Lower leg skin (tissue), 4 donors: ENCODE measurements at regions not wholly inside any gene's neighbourhood (a gene's known extent, or its start where the extent isn't known, plus 50 kb on each side); places are given as distances from the start of the nearest gene placed in this dataset.

Experiments used
- DNase-seq, 2 donors: peaks; one replicate each; pipeline ENCODE4 v3.0.0-alpha.2; 2019; ENCODE audit warnings: low spot score in 2 of 2
- H3K4me3 ChIP-seq: fragments of 200-600 bp; sonication (generic); 2 replicates; pipeline ENCODE4 v1.5.1; 2017; ENCODE audit warnings: mild to moderate bottlenecking, low read depth; ENCODE audit not compliant: poor library complexity, severe bottlenecking
- POLR2A ChIP-seq, 2 donors: fragments of 450-650 bp; IDR thresholded peaks; one replicate each; pipeline ENCODE4 v1.6.1; 2016 to 2017; ENCODE audit warnings: antibody characterized with exemption in 2 of 2, mild to moderate bottlenecking in 1 of 2, moderate library complexity in 1 of 2
- WGBS, 2 donors: methylation state at CpG; one replicate each; pipeline ENCODE4 v1.1.5; 2018; 5-methylcytosine and 5-hydroxymethylcytosine counted together
- intact Hi-C: fragments of 100-400 bp; cut with DNase I; formaldehyde crosslinking; loops from one replicate; pipeline ENCODE4 v1.15.0; 2023; ENCODE audit warnings: low total_unique reads
- TF ChIP-seq, protein P1 (sequence below), 3 donors: fragments of 450-650 bp; IDR thresholded peaks; one replicate each; pipeline ENCODE4 v1.5.1; 2016; ENCODE audit warnings: antibody characterized with exemption in 3 of 3, mild to moderate bottlenecking in 3 of 3, moderate library complexity in 2 of 3

DNA sequence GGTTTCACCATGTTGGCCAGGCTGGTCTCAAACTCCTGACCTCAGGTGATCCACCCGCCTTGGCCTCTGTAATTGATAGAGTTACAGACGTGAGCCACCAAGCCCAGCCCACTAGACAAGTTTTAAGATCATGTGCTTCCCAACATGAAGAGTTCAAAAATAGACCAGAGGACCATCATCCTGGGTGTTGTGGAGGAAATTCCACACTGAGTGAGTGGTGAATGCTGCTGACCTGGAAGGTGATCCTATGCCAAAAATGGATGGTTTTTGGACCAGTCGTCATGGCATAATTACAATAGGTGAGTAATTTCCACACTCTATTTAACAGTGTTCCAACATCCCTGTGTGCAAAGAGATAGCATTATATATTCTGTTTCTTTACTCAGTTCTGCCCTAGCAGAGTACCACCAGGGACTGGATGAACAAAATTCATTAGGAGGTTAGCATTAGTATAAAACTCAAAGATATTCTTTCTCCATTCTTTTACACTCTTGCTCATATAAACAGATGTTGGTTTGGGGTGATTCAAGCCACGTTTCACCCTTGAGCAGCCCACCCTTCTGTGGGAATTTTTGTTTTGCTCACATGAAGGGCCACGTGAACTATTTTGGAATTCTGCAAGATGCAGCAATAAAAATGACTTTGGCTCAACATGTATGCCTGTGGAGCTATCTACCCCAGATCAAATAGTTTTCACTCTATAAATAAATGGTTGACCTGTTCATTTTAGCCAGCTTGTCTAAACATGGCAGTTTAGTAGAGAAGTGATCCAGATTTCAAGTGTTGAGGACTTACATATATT is 206.2 kb upstream of the TCF21 start:
- no peak overlapping the region for H3K4me3 ChIP-seq
- intact Hi-C loops, result no loop called here
- TF ChIP-seq POLR2A (IDR thresholded peaks at IDR 0.05), result no peak
- TF ChIP-seq, protein P1, sequence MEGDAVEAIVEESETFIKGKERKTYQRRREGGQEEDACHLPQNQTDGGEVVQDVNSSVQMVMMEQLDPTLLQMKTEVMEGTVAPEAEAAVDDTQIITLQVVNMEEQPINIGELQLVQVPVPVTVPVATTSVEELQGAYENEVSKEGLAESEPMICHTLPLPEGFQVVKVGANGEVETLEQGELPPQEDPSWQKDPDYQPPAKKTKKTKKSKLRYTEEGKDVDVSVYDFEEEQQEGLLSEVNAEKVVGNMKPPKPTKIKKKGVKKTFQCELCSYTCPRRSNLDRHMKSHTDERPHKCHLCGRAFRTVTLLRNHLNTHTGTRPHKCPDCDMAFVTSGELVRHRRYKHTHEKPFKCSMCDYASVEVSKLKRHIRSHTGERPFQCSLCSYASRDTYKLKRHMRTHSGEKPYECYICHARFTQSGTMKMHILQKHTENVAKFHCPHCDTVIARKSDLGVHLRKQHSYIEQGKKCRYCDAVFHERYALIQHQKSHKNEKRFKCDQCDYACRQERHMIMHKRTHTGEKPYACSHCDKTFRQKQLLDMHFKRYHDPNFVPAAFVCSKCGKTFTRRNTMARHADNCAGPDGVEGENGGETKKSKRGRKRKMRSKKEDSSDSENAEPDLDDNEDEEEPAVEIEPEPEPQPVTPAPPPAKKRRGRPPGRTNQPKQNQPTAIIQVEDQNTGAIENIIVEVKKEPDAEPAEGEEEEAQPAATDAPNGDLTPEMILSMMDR (IDR thresholded peaks at IDR 0.05), result no peak
- DNase-seq, result no peak
- 64 to 70% methylated on average over 5 of the region's 5 CpGs for WGBS, 2 donors

DNA sequence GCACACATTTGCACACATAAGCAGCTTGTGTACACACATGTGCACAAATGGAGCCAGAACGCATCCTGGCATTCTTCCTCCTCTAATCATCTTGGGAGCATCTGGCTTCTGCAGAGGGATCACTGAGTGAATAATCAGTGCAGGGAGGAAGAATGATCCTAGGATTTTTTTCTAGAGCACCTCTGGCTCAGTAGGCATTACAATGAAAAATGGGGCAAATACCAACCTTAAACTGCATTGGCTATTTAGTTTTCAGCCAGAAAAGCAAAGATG is 205.7 kb upstream of the TCF21 start:
- TF ChIP-seq, protein P1 (IDR thresholded peaks at IDR 0.05), result no peak
- no peak for TF ChIP-seq POLR2A (IDR thresholded peaks at IDR 0.05)
- intact Hi-C loops, result no loop called here
- WGBS, 2 donors, result 53 to 78% methylated on average over 1 of the region's 1 CpG
- H3K4me3 ChIP-seq, result no peak overlapping the region
- DNase-seq, result no peak

GRCh38 chr6:133683606-133684005 is 205.3 kb upstream of the TCF21 start:
- no peak for DNase-seq
- TF ChIP-seq POLR2A (IDR thresholded peaks at IDR 0.05), result no peak
- TF ChIP-seq, protein P1 (IDR thresholded peaks at IDR 0.05), result no peak
- 74 to 75% methylated on average over 2 of the region's 2 CpGs for WGBS, 2 donors
- intact Hi-C loops, result no loop called here
- no peak overlapping the region for H3K4me3 ChIP-seq

GRCh38 chr6:133688705-133689492 is 200.0 kb upstream of the TCF21 start:
- no peak for DNase-seq
- no peak for TF ChIP-seq POLR2A (IDR thresholded peaks at IDR 0.05)
- TF ChIP-seq, protein P1 (IDR thresholded peaks at IDR 0.05), result no peak
- 81 to 83% methylated on average over 5 of the region's 5 CpGs for WGBS, 2 donors
- intact Hi-C loops, result no loop called here
- H3K4me3 ChIP-seq, result no peak overlapping the region

- H3K4me3 ChIP-seq, result no peak overlapping the region
- DNase-seq, result no peak
- TF ChIP-seq, protein P1 (IDR thresholded peaks at IDR 0.05), result no peak
- no peak for TF ChIP-seq POLR2A (IDR thresholded peaks at IDR 0.05)
- WGBS, 2 donors, result 83 to 85% methylated on average over 5 of the region's 5 CpGs
- intact Hi-C loops, result no loop called here
Observed at GRCh38 chr6:133689863-133690262, 199.1 kb upstream of the TCF21 start.
